Effector memory CD8-positive, alpha-beta T cell (primary cell): ENCODE measurements at regions not wholly inside any gene's neighbourhood (a gene's known extent, or its start where the extent isn't known, plus 50 kb on each side); places are given as distances from the start of the nearest gene placed in this dataset.

Experiments
- ATAC-seq: fragments of 150-1000 bp; cut with Tn5 transposase; replicated peaks from 2 replicates; pipeline ENCODE4 v1.10.0; 2021; ENCODE audit warnings: mild to moderate bottlenecking, moderate library complexity
- DNase-seq, 3 experiments: peaks; one replicate each; pipeline ENCODE4 v3.0.0; 2021
- H3K27ac Mint-ChIP-seq, 2 donors: one replicate each; pipeline ENCODE4 v1.8.0; 2022; ENCODE audit warnings: mild to moderate bottlenecking in 2 of 2, mixed read lengths in 2 of 2, moderate library complexity in 2 of 2
- H3K27me3 Mint-ChIP-seq, 2 donors: one replicate each; pipeline ENCODE4 v1.8.0; 2022; ENCODE audit warnings: mixed read lengths in 2 of 2
- H3K36me3 Mint-ChIP-seq: one replicate; pipeline ENCODE4 v1.8.0; 2022; ENCODE audit warnings: mild to moderate bottlenecking, moderate library complexity, mixed read lengths; ENCODE audit not compliant: insufficient read depth
- H3K4me1 Mint-ChIP-seq, 2 donors: one replicate each; pipeline ENCODE4 v1.8.0; 2022; ENCODE audit warnings: low read depth in 2 of 2, mixed read lengths in 2 of 2
- H3K4me3 Mint-ChIP-seq, 2 donors: one replicate each; pipeline ENCODE4 v1.8.0; 2022; ENCODE audit warnings: mild to moderate bottlenecking in 2 of 2, mixed read lengths in 2 of 2, moderate library complexity in 2 of 2
- H3K9me3 Mint-ChIP-seq, 2 donors: one replicate each; pipeline ENCODE4 v1.8.0; 2022; ENCODE audit warnings: mixed read lengths in 2 of 2

DNA sequence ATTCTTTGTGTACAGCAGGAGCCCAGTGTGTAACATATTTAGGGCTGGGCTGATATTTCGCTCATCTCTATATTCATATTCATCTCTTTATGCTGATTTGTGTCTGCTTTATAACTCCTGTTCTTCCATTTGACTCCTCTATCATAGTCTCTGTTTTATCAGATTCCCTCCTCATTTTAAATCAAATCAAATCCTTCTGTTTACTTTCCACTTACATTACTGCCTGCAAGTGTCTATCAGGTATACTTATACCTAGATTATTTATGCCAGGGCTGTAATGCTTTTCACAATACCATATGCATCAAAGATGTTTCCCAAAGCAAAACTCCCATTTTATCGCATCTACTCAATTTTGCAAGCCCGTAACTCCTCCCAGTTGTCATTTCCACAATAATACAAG lies 990.7 kb downstream of the SORCS1 start:
- Mint-ChIP-seq H3K36me3 (no peaks in the 10 kb centered on the region), H3K4me1 (no peaks in the 10 kb centered on the region), H3K27ac (no peak overlapping the region), H3K27me3 (no peaks in the 10 kb centered on the region), H3K9me3 (peaks cover 11 to 19% of the 10 kb centered on the region in 2 donors), H3K4me3 (no peak overlapping the region)
- ATAC-seq (no peak), DNase-seq (no peak)

DNA sequence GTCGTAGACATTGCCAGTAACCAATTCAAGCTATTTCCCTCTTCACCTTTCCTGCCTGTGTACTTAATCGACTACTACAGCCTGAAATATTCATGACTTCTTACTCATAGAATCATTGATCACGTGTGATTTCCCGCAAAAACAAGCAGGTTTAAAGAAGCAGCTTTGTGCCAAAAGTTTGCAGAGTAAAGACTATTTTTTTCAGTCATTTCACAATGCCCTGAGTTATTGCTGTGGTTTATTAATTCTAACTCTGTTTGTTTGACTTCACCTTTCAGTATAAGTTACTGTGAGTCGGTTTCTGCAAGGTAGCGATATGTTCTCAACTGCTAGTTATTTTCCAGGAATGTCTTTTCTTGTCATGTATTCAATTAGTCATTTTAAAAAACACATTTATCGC lies 995.3 kb downstream of the SORCS1 start:
- Mint-ChIP-seq H3K4me3 (no peak overlapping the region), H3K27me3 (no peaks in the 10 kb centered on the region), H3K36me3 (no peaks in the 10 kb centered on the region), H3K27ac (no peak overlapping the region), H3K4me1 (no peaks in the 10 kb centered on the region), H3K9me3 (peaks cover 7 to 8% of the 10 kb centered on the region in 2 donors)
- DNase-seq = no peak
- ATAC-seq = no peak

DNA sequence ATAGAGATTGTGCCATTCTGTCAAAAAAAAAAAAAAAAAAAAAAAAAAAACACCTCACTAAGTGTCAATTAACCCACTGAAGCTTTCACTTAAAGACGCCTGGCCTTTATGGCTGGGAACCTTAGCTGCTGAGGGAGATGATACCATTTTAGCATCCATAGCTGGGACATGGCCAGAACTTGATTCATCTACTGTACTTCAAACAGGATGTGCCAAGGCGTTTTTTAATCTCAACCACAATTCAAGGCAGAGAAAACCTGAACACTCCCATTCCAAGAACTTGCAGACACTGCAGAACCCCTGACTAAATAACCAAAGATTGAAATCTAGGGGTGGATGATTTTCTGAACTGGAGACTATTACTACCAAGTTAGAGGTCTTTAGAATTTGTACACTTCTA lies 996.6 kb downstream of the SORCS1 start:
- Mint-ChIP-seq H3K4me3 (no peak overlapping the region), H3K4me1 (no peaks in the 10 kb centered on the region), H3K9me3 (peaks cover 7% of the 10 kb centered on the region in 2 donors), H3K27me3 (no peaks in the 10 kb centered on the region), H3K27ac (no peak overlapping the region), H3K36me3 (no peaks in the 10 kb centered on the region)
- no peak for ATAC-seq
- DNase-seq = no peak

DNA sequence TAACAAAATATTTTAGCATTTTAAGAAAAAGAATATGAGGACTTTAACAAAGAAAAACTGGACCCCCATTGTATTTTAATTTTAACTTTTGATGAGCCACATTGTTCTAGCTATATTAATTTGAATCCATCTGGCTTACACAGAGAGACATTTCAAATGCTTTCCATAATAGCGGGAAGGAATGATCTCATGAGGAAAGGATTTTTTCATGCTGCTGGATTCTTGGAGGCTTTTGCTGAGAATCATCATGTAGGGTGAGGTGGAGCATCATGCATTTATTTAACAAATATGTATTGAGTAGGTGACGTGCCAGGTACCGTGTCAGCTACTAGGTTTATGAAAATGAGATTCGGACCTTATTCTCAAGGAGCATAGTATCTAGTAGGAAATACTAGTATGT lies 1006.3 kb downstream of the SORCS1 start:
- peaks cover 10 to 18% of the 10 kb centered on the region in 2 donors for H3K9me3 Mint-ChIP-seq
- DNase-seq = no peak
- H3K36me3 Mint-ChIP-seq = no peaks in the 10 kb centered on the region
- no peaks in the 10 kb centered on the region for H3K4me1 Mint-ChIP-seq
- no peaks in the 10 kb centered on the region for H3K27me3 Mint-ChIP-seq
- ATAC-seq = no peak
- no peak overlapping the region for H3K27ac Mint-ChIP-seq
- no peak overlapping the region for H3K4me3 Mint-ChIP-seq

DNA sequence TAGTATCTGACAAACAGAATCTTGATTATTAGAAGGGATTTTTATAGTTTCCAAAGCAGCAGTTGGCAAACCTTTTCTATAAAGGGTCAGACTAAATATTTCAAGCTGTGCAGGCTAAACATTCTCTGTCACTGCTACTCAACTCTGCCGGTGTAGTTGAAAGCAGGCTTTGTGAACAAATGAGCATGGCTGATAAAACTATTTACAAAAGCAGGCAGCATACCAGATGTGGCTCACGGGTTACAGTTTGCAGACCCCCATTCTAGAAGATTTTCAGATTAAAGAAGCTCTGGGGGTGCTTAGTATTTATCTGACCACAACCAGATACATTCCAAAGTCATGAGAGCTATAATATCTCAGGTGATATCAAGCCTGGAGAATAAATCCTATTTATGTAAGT lies 1017.5 kb downstream of the SORCS1 start:
- no peaks in the 10 kb centered on the region for H3K27me3 Mint-ChIP-seq
- H3K4me1 Mint-ChIP-seq = no peaks in the 10 kb centered on the region
- no peak overlapping the region for H3K4me3 Mint-ChIP-seq
- ATAC-seq (no peak), DNase-seq (no peak)
- no peak overlapping the region for H3K27ac Mint-ChIP-seq
- H3K36me3 Mint-ChIP-seq = no peaks in the 10 kb centered on the region
- H3K9me3 Mint-ChIP-seq = peaks cover 4 to 6% of the 10 kb centered on the region in 2 donors

DNA sequence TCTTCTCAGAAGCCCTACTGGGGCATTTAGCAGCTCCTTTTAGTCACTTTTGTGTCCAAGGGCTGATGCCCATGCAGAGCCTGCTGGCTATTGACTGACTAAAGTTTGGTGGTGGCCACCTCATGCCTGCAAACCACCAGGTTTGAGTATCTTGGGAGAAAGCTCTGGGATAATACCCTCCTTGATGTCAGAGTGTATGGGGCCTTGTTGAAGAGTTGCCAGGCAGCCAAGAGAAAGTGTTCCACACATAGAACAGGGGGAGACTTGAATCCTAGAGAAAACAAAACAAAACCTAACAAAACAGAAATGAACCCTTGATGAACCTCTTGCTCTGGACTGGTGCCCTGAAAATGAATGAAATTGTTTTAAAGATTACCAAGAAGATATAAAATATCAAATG lies 1024.6 kb downstream of the SORCS1 start:
- Mint-ChIP-seq H3K4me1 (no peaks in the 10 kb centered on the region), H3K27me3 (no peaks in the 10 kb centered on the region), H3K9me3 (peaks cover 6 to 9% of the 10 kb centered on the region in 2 donors), H3K4me3 (no peak overlapping the region), H3K27ac (no peak overlapping the region), H3K36me3 (no peaks in the 10 kb centered on the region)
- DNase-seq (no peak), ATAC-seq (no peak)

DNA sequence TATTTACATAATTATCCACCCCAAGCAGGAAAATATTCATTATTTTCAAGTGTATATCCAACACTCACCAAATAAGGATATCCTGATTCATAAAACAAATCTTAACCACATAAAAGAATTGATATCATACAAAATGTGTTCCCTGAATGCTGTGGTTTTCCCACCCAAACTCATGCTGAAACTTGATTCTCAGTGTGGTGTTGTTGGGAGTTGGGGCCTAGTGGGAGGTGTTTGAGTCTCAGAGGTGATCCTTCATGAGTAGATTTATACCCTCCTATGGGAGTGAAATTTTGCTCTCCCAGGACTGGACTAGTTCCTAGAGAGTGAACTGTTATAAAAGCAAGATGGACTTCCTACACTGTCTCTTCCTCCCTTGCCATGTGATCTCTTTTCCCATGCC lies 1028.3 kb downstream of the SORCS1 start:
- Mint-ChIP-seq H3K4me3 (no peak overlapping the region), H3K4me1 (no peaks in the 10 kb centered on the region), H3K9me3 (peaks cover 7 to 16% of the 10 kb centered on the region in 2 donors), H3K27me3 (no peaks in the 10 kb centered on the region), H3K36me3 (no peaks in the 10 kb centered on the region), H3K27ac (no peak overlapping the region)
- DNase-seq (no peak), ATAC-seq (no peak)

DNA sequence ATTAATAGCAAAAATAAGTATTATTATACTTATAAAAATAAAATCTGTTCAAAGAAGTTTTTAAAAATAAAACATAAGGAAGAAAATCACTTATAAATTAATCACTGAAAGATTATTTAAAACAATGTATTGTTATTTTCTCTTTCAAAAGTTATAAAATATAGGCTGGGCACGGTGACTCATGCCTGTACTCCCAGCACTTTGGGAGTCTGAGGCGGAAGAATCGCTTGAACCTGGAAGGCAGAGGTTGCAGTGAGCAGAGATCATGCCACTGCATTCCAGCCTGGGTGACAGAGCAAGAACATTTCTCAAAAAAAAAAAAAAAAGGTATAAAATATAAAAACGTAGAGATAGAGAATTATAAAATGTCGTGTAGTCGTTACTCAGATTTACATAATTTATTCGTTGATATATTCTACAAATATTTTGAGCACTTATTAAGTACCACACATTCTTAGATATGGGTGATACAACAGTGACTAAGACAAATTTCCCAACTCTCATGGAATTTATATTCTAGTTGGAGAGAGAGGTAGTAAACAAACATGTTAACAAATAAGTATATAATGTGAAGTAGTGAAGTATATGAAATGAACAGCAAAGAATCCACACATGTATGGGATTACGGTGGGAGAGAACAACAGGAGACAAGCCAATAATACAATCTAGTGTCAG lies 1030.0 kb downstream of the SORCS1 start:
- Mint-ChIP-seq H3K27ac (no peak overlapping the region), H3K4me3 (no peak overlapping the region), H3K4me1 (no peaks in the 10 kb centered on the region), H3K27me3 (no peaks in the 10 kb centered on the region), H3K36me3 (no peaks in the 10 kb centered on the region), H3K9me3 (peaks cover 13 to 16% of the 10 kb centered on the region in 2 donors)
- DNase-seq (no peak), ATAC-seq (no peak)

DNA sequence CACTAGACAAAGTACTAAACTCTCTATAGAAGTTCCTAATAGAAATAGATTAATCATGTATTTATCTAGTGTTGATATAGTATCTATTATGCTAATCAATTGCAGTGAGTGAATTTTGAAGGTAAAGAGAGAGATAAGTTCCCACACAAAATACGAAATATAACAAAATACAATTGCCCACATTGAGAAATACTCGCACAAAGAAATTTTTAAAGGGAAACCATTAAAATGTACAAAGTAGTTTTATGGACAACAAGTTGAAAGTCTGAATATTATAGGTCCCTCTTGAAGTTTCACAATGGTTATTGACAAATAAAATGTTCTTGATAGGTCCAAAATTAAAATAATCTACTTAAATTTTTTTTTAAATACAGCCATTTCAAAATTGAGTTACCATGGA lies 1031.1 kb downstream of the SORCS1 start:
- no peak overlapping the region for H3K27ac Mint-ChIP-seq
- H3K36me3 Mint-ChIP-seq = no peaks in the 10 kb centered on the region
- DNase-seq (no peak), ATAC-seq (no peak)
- H3K27me3 Mint-ChIP-seq = no peaks in the 10 kb centered on the region
- H3K4me1 Mint-ChIP-seq = no peaks in the 10 kb centered on the region
- peaks cover 15% of the 10 kb centered on the region in 2 donors for H3K9me3 Mint-ChIP-seq
- no peak overlapping the region for H3K4me3 Mint-ChIP-seq

DNA sequence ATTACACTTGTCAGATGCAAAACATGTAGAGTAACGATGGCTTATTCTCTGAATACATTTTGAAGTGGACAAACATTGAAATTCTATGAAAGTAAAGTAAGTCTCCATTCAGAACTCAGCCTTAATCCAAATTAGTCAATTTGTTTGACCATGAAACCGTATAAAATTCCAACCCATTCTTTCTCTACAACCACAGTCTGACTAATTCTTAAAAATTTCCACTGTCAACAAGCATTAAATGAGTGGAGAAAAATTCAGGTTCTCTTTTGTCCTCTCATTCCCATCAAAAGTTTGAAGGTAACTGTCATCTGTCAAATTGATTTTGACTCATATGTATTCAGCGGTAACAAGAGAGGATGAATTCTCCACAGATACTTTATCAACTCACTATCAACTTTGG lies 1031.5 kb downstream of the SORCS1 start:
- ATAC-seq = no peak
- no peaks in the 10 kb centered on the region for H3K27me3 Mint-ChIP-seq
- no peaks in the 10 kb centered on the region for H3K4me1 Mint-ChIP-seq
- peaks cover 13 to 15% of the 10 kb centered on the region in 2 donors for H3K9me3 Mint-ChIP-seq
- no peak overlapping the region for H3K27ac Mint-ChIP-seq
- no peaks in the 10 kb centered on the region for H3K36me3 Mint-ChIP-seq
- H3K4me3 Mint-ChIP-seq = no peak overlapping the region
- no peak for DNase-seq

DNA sequence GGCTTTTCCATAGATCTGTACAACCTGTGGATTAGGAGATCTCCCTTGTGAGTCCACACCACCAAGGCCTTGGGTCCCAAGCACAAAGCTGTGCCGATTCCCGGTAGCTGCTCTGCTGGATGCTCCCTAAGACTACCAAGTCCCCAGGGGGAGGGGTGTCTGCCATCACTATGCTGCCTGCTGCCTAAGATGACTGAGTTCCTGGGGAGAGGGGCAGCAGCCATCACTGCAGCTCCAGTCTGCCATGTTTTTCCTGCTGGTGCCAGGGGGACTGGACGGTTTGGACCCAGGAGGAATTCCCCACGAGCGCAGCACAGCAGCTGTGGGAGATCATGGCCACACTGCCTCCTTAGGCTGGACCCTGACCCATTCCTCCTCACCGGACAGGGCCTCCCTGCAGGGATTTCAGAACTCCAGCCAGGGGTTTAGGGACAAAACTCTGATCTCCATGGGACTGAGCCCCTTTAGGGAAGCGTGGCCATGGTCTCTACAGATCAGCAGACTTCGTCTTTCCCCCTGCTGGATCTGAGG lies 1049.8 kb downstream of the SORCS1 start:
- no peak for ATAC-seq
- no peak for DNase-seq
- Mint-ChIP-seq H3K9me3 (peaks cover 18 to 23% of the 10 kb centered on the region in 2 donors), H3K36me3 (no peaks in the 10 kb centered on the region), H3K27ac (no peak overlapping the region), H3K4me1 (no peaks in the 10 kb centered on the region), H3K27me3 (no peaks in the 10 kb centered on the region), H3K4me3 (no peak overlapping the region)

DNA sequence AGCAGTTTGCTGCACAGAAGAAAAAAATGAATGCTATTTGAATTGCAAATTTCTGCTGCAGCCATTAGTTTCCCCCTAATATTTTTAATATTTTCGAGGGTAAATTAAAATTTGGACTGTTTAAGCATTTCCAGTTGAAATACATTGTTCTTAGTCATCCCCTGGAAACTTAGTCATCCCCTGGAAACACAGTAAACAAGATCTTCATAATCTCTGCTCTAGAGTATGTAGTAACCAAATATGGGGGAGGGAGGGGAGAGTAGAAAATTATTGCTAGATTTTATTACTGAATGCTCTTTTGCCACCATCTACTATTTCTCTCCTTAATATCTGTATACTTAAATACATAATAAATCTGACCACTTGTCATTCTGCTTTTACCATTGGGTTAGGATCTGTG lies 1053.3 kb downstream of the SORCS1 start:
- no peak overlapping the region for H3K4me3 Mint-ChIP-seq
- no peaks in the 10 kb centered on the region for H3K4me1 Mint-ChIP-seq
- peaks cover 8 to 10% of the 10 kb centered on the region in 2 donors for H3K9me3 Mint-ChIP-seq
- no peak overlapping the region for H3K27ac Mint-ChIP-seq
- ATAC-seq = no peak
- no peaks in the 10 kb centered on the region for H3K27me3 Mint-ChIP-seq
- H3K36me3 Mint-ChIP-seq = no peaks in the 10 kb centered on the region
- no peak for DNase-seq

DNA sequence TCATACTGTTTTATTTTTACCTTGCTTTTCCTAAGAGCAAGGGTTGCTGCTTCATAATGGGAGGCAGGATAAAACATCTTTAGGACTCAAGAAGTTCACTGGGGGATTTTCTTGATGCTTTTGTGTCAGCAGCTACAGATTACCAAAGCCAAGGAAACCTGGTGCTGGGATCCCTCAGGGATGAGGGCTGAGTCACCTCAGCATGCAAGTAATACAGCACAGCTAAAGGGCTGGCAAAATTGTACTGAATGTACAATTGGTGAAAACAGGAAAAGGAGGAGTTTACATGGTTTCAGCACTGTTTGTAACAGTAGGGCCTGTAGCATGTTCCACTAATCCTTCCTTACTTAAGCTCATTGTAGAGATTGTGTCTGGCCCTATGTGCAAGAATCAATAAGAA lies 1056.8 kb downstream of the SORCS1 start:
- DNase-seq (no peak), ATAC-seq (no peak)
- H3K4me1 Mint-ChIP-seq = no peaks in the 10 kb centered on the region
- no peak overlapping the region for H3K27ac Mint-ChIP-seq
- no peak overlapping the region for H3K4me3 Mint-ChIP-seq
- no peaks in the 10 kb centered on the region for H3K27me3 Mint-ChIP-seq
- no peaks in the 10 kb centered on the region for H3K36me3 Mint-ChIP-seq
- H3K9me3 Mint-ChIP-seq = peaks cover 6 to 7% of the 10 kb centered on the region in 2 donors

DNA sequence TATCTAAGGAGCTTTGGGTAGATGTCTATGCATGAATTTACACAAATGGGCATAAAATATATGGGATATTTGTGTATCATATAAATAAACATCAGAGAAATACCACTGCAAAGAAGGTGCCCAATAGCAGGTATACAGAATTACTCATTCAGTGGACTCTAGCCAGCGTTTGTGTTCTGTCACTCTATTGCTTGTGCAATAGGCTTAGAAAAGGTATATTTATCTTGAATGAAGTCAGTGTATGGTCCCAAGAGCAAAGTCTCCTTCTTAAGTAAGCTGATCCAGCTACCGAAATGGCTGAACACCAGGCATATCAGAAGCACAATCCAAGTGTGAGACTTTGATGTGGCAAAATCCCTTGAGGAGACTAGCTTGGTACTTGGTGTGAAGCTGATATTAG lies 1058.4 kb downstream of the SORCS1 start:
- no peaks in the 10 kb centered on the region for H3K36me3 Mint-ChIP-seq
- DNase-seq (no peak), ATAC-seq (no peak)
- no peak overlapping the region for H3K4me3 Mint-ChIP-seq
- peaks cover 6 to 7% of the 10 kb centered on the region in 2 donors for H3K9me3 Mint-ChIP-seq
- no peaks in the 10 kb centered on the region for H3K27me3 Mint-ChIP-seq
- no peaks in the 10 kb centered on the region for H3K4me1 Mint-ChIP-seq
- H3K27ac Mint-ChIP-seq = no peak overlapping the region
